ENCODE measurements at regions not wholly inside any gene's neighbourhood (a gene's known extent, or its start where the extent isn't known, plus 50 kb on each side); places are given as distances from the start of the nearest gene placed in this dataset.

DNA sequence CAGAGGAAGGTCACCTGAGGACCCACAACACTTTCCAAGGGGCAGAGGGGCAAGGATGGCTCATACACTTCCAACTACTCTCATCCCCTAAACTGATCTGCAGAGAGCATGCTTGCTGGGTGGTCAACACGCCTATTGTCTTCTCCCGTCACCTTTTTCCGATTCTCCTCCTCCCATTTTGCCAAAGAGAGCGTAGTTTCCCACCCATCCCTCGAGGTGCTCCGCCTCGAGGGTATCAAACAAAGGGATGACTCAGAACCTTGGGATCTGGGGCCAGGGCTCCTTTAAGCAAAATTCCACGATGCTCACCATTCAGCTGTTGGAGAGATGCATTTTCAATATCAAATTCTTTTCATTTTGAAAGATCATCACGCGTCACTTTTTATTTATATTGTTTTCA is 507.5 kb upstream of the SULF2 start:
- Histone ChIP-seq H3K36me3 (ENCODE audit: control insufficient read depth, insufficient read depth, low read length) (no peaks in the 10 kb centered on the region), H3K4me3 (ENCODE audit: low read length) (no peak overlapping the region)

DNA sequence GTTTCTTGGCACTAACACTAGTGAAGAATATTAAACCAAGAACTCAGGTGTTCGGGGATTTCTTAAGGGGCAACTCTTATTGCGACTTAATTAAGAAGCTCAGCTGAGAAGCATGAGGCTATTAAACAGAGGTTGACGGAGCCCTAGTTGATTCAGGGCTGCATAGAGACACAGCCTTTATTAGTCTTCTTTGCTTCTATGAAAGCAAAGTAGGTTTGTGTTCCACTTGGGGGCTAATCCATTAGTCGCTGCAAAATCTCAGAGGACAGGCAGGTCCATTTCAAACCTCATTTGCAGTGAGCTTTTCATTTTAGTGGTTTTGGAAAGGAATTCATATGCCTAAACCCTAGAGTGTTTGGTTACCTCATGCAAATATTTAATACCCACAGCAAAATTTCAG is 506.6 kb upstream of the SULF2 start:
- peaks cover 21% of the 10 kb centered on the region for H3K4me1 ChIP-seq (ENCODE audit: control insufficient read depth, insufficient read depth, low read length)
- no peak overlapping the region for H3K27ac ChIP-seq (ENCODE audit: low read depth, low read length)
- H3K27me3 ChIP-seq (ENCODE audit: control insufficient read depth, insufficient read depth, low read length), result no peaks in the 10 kb centered on the region
- H3K36me3 ChIP-seq (ENCODE audit: control insufficient read depth, insufficient read depth, low read length), result no peaks in the 10 kb centered on the region
- no peak overlapping the region for H3K9ac ChIP-seq (ENCODE audit: low read length)
- no peak overlapping the region for H3K4me3 ChIP-seq (ENCODE audit: low read length)

More for the DNA sequence above, 507.5 kb upstream of the SULF2 start:
- peaks cover 14% of the 10 kb centered on the region for H3K4me1 ChIP-seq (ENCODE audit: control insufficient read depth, insufficient read depth, low read length)
- H3K9ac ChIP-seq (ENCODE audit: low read length), result no peak overlapping the region
- H3K27ac ChIP-seq (ENCODE audit: low read depth, low read length), result no peak overlapping the region
- no peaks in the 10 kb centered on the region for H3K27me3 ChIP-seq (ENCODE audit: control insufficient read depth, insufficient read depth, low read length)

DNA sequence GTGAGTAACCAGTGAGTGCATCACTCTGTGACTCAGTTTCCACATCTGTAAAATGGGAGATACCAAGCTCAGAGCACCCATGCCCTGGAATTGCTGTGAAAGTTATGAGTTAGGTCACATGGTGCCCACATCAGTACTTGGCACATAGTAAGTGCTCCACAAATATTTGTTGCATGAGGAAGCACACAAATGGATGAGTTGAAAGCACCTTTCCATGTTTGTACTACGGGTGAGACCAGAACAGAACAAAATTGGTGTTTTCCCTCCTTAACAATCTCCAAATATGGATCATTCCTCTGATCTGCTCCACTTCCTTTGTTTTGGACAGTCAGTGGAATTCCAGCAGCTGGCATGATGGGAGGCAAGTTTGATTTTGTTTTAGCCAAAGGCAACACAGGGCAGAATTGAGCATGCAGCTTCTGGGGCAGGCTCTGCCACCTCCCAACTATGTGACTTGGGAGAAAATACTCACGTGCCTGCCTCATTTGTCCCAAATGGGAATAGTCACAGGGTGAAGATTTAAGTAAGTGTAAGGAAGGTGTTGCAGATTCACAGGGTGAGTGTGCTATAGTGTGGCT is 503.7 kb upstream of the SULF2 start:
- H3K36me3 ChIP-seq (ENCODE audit: control insufficient read depth, insufficient read depth, low read length), result no peaks in the 10 kb centered on the region
- no peak overlapping the region for H3K27ac ChIP-seq (ENCODE audit: low read depth, low read length)
- no peak overlapping the region for H3K4me3 ChIP-seq (ENCODE audit: low read length)

DNA sequence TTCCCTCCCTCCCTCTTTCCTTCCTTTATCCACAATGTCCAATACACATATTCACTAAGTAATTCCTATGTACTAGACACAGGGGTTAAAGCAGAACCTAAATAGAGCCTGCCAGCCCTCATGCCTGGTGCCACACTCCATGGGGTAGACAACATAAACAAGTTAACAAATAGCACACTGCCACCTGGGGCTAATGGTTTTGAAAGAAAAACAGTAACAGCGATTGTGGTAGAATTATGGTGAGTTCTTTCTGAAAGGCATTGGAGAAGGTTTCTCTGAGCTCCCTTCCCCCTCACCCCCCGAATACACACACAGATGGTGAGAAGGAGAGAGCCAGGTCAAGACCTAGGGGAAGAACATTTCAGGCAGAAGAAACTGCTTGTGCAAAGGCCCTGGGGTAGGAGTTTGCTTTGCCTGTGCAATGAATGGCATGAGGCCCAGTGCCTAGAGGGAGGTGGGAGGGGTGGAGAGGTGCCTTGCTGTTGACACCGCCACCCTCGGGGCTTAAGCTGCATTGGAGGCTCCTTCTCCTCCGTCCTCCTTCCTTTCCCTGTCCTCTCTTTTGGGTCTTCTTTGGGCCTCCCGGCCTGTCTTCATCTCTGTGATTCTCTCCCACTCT is 502.4 kb upstream of the SULF2 start:
- Histone ChIP-seq H3K4me3 (ENCODE audit: low read length) (no peak overlapping the region), H3K9ac (ENCODE audit: low read length) (no peak overlapping the region), H3K27me3 (ENCODE audit: control insufficient read depth, insufficient read depth, low read length) (no peaks in the 10 kb centered on the region), H3K4me1 (ENCODE audit: control insufficient read depth, insufficient read depth, low read length) (peaks cover 18% of the 10 kb centered on the region), H3K27ac (ENCODE audit: low read depth, low read length) (peak overlapping the region; percentile 45), H3K36me3 (ENCODE audit: control insufficient read depth, insufficient read depth, low read length) (no peaks in the 10 kb centered on the region)

More for the DNA sequence above, 503.7 kb upstream of the SULF2 start:
- Histone ChIP-seq H3K27me3 (ENCODE audit: control insufficient read depth, insufficient read depth, low read length) (no peaks in the 10 kb centered on the region), H3K9ac (ENCODE audit: low read length) (no peak overlapping the region), H3K4me1 (ENCODE audit: control insufficient read depth, insufficient read depth, low read length) (peaks cover 16% of the 10 kb centered on the region)

DNA sequence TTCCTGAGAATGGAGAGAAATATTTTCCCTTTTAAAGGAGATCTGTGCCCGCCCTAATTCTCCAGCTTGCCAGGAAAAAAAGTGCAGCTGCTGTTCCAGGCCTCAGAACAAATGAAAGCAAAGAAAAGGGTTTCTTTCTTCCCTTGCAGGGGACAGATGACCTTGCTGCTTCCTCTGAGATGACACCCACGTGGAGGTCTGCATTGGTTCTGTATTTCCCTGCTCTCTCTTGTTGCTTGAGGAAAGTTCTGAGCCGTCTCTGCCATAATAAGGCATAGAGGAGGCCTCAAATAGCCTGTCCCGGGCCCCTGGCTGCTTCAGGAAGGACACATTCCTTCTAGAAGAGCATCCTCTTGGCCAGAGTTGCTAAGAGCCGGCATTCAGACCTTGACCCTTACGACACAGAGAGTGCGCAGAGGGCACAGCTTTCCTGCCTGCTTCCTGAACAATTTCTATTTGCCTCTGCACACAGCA is 501.8 kb upstream of the SULF2 start:
- Histone ChIP-seq H3K36me3 (ENCODE audit: control insufficient read depth, insufficient read depth, low read length) (no peaks in the 10 kb centered on the region), H3K4me3 (ENCODE audit: low read length) (no peak overlapping the region), H3K9ac (ENCODE audit: low read length) (no peak overlapping the region), H3K4me1 (ENCODE audit: control insufficient read depth, insufficient read depth, low read length) (peaks cover 18% of the 10 kb centered on the region), H3K27me3 (ENCODE audit: control insufficient read depth, insufficient read depth, low read length) (no peaks in the 10 kb centered on the region), H3K27ac (ENCODE audit: low read depth, low read length) (peak overlapping the region; percentile 45)

DNA sequence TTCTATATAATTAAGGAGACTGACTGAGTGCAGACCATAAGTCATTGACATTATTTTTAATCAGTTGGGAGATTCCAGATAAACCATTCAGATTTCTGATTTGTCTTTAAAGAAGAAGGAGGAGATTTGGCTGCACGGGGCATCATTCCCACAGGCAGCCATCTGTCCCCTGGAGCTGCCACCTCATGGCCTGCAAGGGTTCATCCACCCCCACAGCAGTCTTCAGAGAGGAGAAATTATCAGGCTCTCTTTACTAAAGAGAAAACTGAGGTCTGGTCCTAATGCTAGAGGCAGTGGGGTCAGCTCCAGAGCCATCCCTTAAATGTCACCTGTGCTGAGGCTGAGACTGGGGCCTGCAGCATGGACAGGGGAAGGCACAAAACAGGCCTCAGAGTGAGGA is 501.3 kb upstream of the SULF2 start:
- no peaks in the 10 kb centered on the region for H3K36me3 ChIP-seq (ENCODE audit: control insufficient read depth, insufficient read depth, low read length)
- H3K27ac ChIP-seq (ENCODE audit: low read depth, low read length), result peak overlapping the region; percentile 45
- H3K4me3 ChIP-seq (ENCODE audit: low read length), result no peak overlapping the region
- no peaks in the 10 kb centered on the region for H3K27me3 ChIP-seq (ENCODE audit: control insufficient read depth, insufficient read depth, low read length)
- H3K4me1 ChIP-seq (ENCODE audit: control insufficient read depth, insufficient read depth, low read length), result peaks cover 18% of the 10 kb centered on the region
- H3K9ac ChIP-seq (ENCODE audit: low read length), result no peak overlapping the region

DNA sequence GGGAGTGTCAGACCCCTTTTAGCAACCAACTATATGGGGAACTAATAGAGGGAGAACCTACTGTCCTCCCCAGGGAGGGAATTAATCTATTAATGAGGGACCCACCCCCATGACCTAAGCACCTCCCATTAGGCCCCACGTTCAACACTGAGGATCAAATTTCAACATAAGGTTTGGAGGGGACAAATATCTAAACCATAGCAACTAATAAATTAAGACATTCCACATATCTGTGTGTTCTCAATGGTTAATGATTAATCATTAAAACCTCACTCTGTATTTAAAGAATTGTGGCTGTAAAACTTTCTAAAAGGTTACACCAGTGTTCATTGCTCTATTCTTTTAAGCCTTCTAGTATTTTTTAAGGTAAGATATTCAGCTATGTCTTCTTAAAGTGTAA is 500.4 kb upstream of the SULF2 start:
- Histone ChIP-seq H3K27me3 (ENCODE audit: control insufficient read depth, insufficient read depth, low read length) (no peaks in the 10 kb centered on the region), H3K9ac (ENCODE audit: low read length) (no peak overlapping the region), H3K4me1 (ENCODE audit: control insufficient read depth, insufficient read depth, low read length) (peaks cover 18% of the 10 kb centered on the region), H3K4me3 (ENCODE audit: low read length) (no peak overlapping the region), H3K27ac (ENCODE audit: low read depth, low read length) (no peak overlapping the region), H3K36me3 (ENCODE audit: control insufficient read depth, insufficient read depth, low read length) (no peaks in the 10 kb centered on the region)

DNA sequence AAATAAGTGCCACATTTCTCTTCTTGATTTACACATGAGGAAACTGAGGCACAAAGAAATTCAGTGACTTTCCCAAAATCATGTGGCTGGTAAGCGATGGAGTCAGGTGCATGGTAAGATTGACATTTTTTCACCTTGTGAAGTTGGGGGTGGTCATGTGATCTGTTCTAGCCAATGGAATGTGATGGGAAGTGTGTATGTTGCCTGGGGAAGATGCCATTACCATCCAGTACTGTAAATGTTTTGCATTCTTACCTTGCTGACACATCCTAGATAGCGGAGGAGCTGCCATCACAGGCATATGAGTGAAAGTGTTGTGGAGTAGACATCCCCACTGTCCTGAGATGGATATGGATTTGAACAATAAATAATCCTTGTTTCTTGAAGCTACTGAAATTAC is 499.6 kb upstream of the SULF2 start:
- Histone ChIP-seq H3K27ac (ENCODE audit: low read depth, low read length) (no peak overlapping the region), H3K36me3 (ENCODE audit: control insufficient read depth, insufficient read depth, low read length) (no peaks in the 10 kb centered on the region), H3K9ac (ENCODE audit: low read length) (no peak overlapping the region), H3K27me3 (ENCODE audit: control insufficient read depth, insufficient read depth, low read length) (no peaks in the 10 kb centered on the region), H3K4me1 (ENCODE audit: control insufficient read depth, insufficient read depth, low read length) (peaks cover 18% of the 10 kb centered on the region), H3K4me3 (ENCODE audit: low read length) (no peak overlapping the region)

DNA sequence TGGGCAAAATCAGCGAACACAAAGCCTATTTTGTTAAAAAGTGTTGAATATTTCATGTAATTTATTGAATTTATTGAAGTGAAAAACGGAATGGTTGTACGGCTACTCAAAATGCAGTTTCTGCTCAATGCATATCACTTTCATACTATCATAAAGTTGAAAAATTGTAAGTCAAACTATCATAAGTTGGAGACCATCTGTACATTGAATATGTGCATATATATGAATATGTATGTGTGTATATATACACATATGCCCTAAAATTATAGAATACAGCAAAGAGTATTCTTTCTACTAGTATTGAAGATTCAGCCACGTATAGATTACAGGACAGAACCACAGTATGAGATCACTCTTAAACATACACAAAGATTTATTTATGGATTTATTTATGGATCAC is 499.0 kb upstream of the SULF2 start:
- no peak overlapping the region for H3K4me3 ChIP-seq (ENCODE audit: low read length)
- H3K4me1 ChIP-seq (ENCODE audit: control insufficient read depth, insufficient read depth, low read length), result peaks cover 18% of the 10 kb centered on the region
- no peak overlapping the region for H3K27ac ChIP-seq (ENCODE audit: low read depth, low read length)
- no peaks in the 10 kb centered on the region for H3K36me3 ChIP-seq (ENCODE audit: control insufficient read depth, insufficient read depth, low read length)
- H3K9ac ChIP-seq (ENCODE audit: low read length), result no peak overlapping the region
- no peaks in the 10 kb centered on the region for H3K27me3 ChIP-seq (ENCODE audit: control insufficient read depth, insufficient read depth, low read length)

DNA sequence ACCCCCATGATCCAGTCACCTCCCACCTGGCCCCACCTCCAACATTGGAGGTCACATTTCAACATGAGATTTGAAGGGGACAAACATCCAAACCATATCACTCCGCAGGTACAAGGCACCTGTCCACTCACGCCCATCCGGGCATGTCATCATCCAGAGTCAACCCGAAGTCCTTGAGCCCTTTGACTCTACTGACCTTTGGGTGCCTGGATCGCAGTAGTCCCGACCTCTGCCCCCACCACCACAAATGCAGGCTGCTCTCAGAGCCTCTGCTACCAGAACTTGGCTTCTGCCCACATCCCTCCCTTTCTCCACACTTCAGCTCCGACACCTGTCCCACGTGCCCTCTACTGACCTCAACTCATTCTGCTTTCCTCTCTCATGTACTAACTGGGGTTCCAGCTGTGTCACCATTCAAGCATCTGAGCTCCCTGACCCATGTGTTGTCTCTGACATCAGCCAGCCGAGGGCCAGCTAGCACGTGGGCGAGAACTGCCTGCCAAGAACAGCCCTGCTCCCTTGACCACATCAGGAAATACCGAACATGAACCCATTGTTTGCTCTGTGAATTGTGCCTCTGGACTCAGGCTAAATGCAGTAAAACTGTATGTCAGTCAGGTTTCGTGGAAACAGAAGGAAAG is 498.3 kb upstream of the SULF2 start:
- H3K27me3 ChIP-seq (ENCODE audit: control insufficient read depth, insufficient read depth, low read length), result no peaks in the 10 kb centered on the region
- H3K36me3 ChIP-seq (ENCODE audit: control insufficient read depth, insufficient read depth, low read length), result no peaks in the 10 kb centered on the region
- no peak overlapping the region for H3K27ac ChIP-seq (ENCODE audit: low read depth, low read length)
- H3K4me3 ChIP-seq (ENCODE audit: low read length), result no peak overlapping the region
- no peak overlapping the region for H3K9ac ChIP-seq (ENCODE audit: low read length)
- H3K4me1 ChIP-seq (ENCODE audit: control insufficient read depth, insufficient read depth, low read length), result peaks cover 18% of the 10 kb centered on the region

DNA sequence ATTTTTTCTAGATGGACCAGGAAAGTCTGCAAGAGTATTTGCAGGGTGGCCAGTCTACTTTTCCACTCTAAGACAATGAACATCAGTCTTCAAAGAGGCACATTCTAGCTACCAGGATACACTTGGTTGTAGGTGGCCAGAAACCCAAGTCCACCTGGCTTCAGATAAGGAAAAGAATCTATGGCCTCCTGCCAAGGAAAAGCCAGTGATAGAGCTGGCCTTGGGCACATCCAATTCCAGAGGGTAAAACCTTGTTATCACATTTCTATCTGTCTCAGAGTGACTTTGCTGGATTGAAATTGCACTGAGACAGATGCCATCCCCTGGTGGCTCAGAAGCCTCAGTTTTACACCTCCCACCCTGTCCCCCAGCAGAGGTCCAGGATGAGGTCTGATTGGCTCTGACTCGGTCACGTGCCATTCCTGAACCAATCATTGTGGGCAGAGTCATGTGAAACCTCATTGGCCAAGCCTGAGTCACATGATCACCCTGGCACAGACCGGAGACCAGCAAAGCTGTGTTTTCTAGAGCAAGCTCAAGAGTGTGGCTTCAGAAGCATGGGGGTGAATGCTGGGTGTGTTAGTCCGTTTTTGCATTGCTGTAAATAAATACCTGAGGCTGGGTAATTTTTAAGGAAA is 497.4 kb upstream of the SULF2 start:
- Histone ChIP-seq H3K36me3 (ENCODE audit: control insufficient read depth, insufficient read depth, low read length) (no peaks in the 10 kb centered on the region), H3K27ac (ENCODE audit: low read depth, low read length) (no peak overlapping the region), H3K4me3 (ENCODE audit: low read length) (no peak overlapping the region), H3K9ac (ENCODE audit: low read length) (no peak overlapping the region), H3K27me3 (ENCODE audit: control insufficient read depth, insufficient read depth, low read length) (no peaks in the 10 kb centered on the region), H3K4me1 (ENCODE audit: control insufficient read depth, insufficient read depth, low read length) (peaks cover 18% of the 10 kb centered on the region)

DNA sequence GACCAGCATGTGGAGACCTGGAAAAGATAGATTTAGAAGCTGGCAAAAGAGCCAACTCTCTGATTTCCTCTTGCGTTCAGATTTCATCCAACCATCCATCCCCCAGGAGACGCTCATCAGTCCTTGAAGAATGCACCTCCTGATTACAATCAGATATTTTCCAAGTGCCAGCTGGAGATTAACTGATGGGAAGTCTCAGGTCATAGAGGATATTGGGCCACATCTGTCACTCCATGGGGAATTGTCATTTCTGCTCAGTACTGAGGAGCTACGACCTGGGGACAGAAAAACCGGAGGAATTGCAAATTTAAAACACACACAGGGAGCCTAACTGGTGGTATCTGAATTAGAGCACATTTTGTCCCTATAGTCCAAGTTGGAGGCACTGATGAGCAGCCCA is 496.2 kb upstream of the SULF2 start:
- no peaks in the 10 kb centered on the region for H3K36me3 ChIP-seq (ENCODE audit: control insufficient read depth, insufficient read depth, low read length)

More for the DNA sequence above, 496.2 kb upstream of the SULF2 start:
- no peak overlapping the region for H3K4me3 ChIP-seq (ENCODE audit: low read length)
- no peak overlapping the region for H3K9ac ChIP-seq (ENCODE audit: low read length)
- peaks cover 7% of the 10 kb centered on the region for H3K4me1 ChIP-seq (ENCODE audit: control insufficient read depth, insufficient read depth, low read length)
- no peaks in the 10 kb centered on the region for H3K27me3 ChIP-seq (ENCODE audit: control insufficient read depth, insufficient read depth, low read length)
- no peak overlapping the region for H3K27ac ChIP-seq (ENCODE audit: low read depth, low read length)
